Adrenal gland (tissue), 5 donors: ENCODE measurements at regions not wholly inside any gene's neighbourhood (a gene's known extent, or its start where the extent isn't known, plus 50 kb on each side); places are given as distances from the start of the nearest gene placed in this dataset.

Experiments
- CTCF ChIP-seq, 6 experiments: fragments of 450-650 bp in 4 of 6; fragments of 200-600 bp in 2 of 6; sonication (generic) in 1 of 6; IDR thresholded peaks; 1 replicate in 5 of 6; 2 replicates in 1 of 6; pipeline versions ENCODE4 v1.5.1 to v1.8.0; 2016 to 2021; ENCODE audit warnings: antibody characterized with exemption in 6 of 6, mild to moderate bottlenecking in 2 of 6, moderate library complexity in 1 of 6
- POLR2A ChIP-seq, 2 donors: fragments of 450-650 bp; IDR thresholded peaks; one replicate each; pipeline ENCODE4 v1.6.1; 2017; ENCODE audit warnings: antibody characterized with exemption in 2 of 2, mild to moderate bottlenecking in 2 of 2, moderate library complexity in 1 of 2
- donor health status: DM: no; HTN: no; CAD: no.

- no peak for TF ChIP-seq CTCF (IDR thresholded peaks at IDR 0.05)
- no peak for TF ChIP-seq POLR2A (IDR thresholded peaks at IDR 0.05)
Measured at GRCh38 chr13:58235454-58235853, 603.9 kb downstream of the PCDH17 start.
